Endothelial cell of umbilical vein (primary cell): ENCODE measurements at regions not wholly inside any gene's neighbourhood (a gene's known extent, or its start where the extent isn't known, plus 50 kb on each side); places are given as distances from the start of the nearest gene placed in this dataset.

Experiments
- BruUV-seq: library from RNA; stranded (reverse); fragments of 400-500 nt; replicated peaks from 2 replicates; lab custom pipeline; 2021; lab: Mats Ljungman, UMichigan
- CTCF ChIA-PET: fragments of 300-600, 350-600 bp; sonication (Branson Sonifier 250); formaldehyde crosslinking; loops from one replicate; lab custom pipeline; 2021; ENCODE audit warnings: antibody characterized with exemption, inconsistent platforms; lab: Charles Lee
- POLR2A ChIA-PET: fragments of 300-600, 350-600 bp; sonication (Branson Sonifier 250); formaldehyde crosslinking; loops from one replicate; lab custom pipeline; 2021; ENCODE audit warnings: antibody characterized with exemption, inconsistent platforms; lab: Charles Lee
- DNase-seq: peaks from one replicate; pipeline ENCODE4 v3.0.0-alpha.2; 2011; ENCODE audit warnings: low read depth, low spot score
- FAIRE-seq: peaks from 2 replicates; lab custom pipeline; 2011; peaks lifted over from hg19 to GRCh38; lab: Jason Lieb, UNC
- H2AFZ ChIP-seq: 2 replicates; pipeline ENCODE4 v1.6.0; 2012; ENCODE audit warnings: low read depth, low read length, control low read depth, inconsistent platforms
- H3K27ac ChIP-seq: 2 replicates; pipeline ENCODE4 v1.5.1; 2011; ENCODE audit warnings: low read depth, mild to moderate bottlenecking, control low read depth, low read length, moderate library complexity; ENCODE audit not compliant: insufficient read depth
- H3K27me3 ChIP-seq, 2 experiments: 2 replicates each; pipeline versions ENCODE4 v1.6.0 to v1.6.1; 2011; ENCODE audit warnings: low read length in 2 of 2, mixed read lengths in 1 of 2; ENCODE audit not compliant: control insufficient read depth in 2 of 2, insufficient read depth in 2 of 2
- H3K36me3 ChIP-seq, 2 experiments: 2 replicates in 1 of 2; 3 replicates in 1 of 2; pipeline ENCODE4 v1.5.1; 2011; ENCODE audit warnings: low read length in 2 of 2, mild to moderate bottlenecking in 1 of 2, moderate library complexity in 1 of 2; ENCODE audit not compliant: control insufficient read depth in 2 of 2, insufficient read depth in 2 of 2; ENCODE audit errors: extremely low read depth in 1 of 2
- H3K4me1 ChIP-seq: 3 replicates; pipeline ENCODE4 v1.5.1; 2011; ENCODE audit warnings: mild to moderate bottlenecking, low read length; ENCODE audit not compliant: control insufficient read depth, insufficient read depth; ENCODE audit errors: extremely low read depth
- H3K4me2 ChIP-seq: 2 replicates; pipeline ENCODE4 v1.6.1; 2011; ENCODE audit warnings: low read length, control low read depth, mixed read lengths; ENCODE audit not compliant: insufficient read depth
- H3K4me3 ChIP-seq, 3 experiments: fragments of 200-600 bp in 1 of 3; sonication (generic), shearing (Covaris generic) in 1 of 3; replicated peaks in 1 of 3; 2 replicates each; pipeline ENCODE4 v1.5.1; 2011 to 2016; ENCODE audit warnings: control low read depth in 3 of 3, low read length in 3 of 3, mild to moderate bottlenecking in 2 of 3, inconsistent platforms in 1 of 3, low read depth in 1 of 3, moderate library complexity in 1 of 3; ENCODE audit not compliant: insufficient read depth in 1 of 3
- H3K79me2 ChIP-seq: 2 replicates; pipeline ENCODE4 v1.6.0; 2012; ENCODE audit warnings: low read length, inconsistent platforms; ENCODE audit not compliant: control insufficient read depth, insufficient read depth
- H3K9ac ChIP-seq: replicated peaks from 2 replicates; pipeline ENCODE3; 2011; ENCODE audit warnings: low read length, control low read depth; ENCODE audit not compliant: insufficient read depth; ENCODE audit errors: extremely low read depth
- H3K9me1 ChIP-seq: replicated peaks from 3 replicates; pipeline ENCODE4 v1.6.0; 2011; ENCODE audit warnings: mild to moderate bottlenecking, low read length; ENCODE audit not compliant: control insufficient read depth, insufficient read depth; ENCODE audit errors: extremely low read depth
- H3K9me3 ChIP-seq: replicated peaks from 2 replicates; pipeline ENCODE4 v1.5.1; 2012; ENCODE audit warnings: low read length, inconsistent platforms; ENCODE audit not compliant: control insufficient read depth, insufficient read depth
- H4K20me1 ChIP-seq: replicated peaks from 2 replicates; pipeline ENCODE3; 2011; ENCODE audit warnings: mild to moderate bottlenecking, low read length; ENCODE audit not compliant: control insufficient read depth, insufficient read depth; ENCODE audit errors: extremely low read depth
- EZH2 ChIP-seq: IDR thresholded peaks from 2 replicates; pipeline ENCODE4 v1.6.1; 2012; ENCODE audit warnings: borderline replicate concordance, low read depth, mild to moderate bottlenecking, moderate library complexity, low read length, inconsistent platforms; ENCODE audit not compliant: severe bottlenecking
- FOS ChIP-seq: IDR thresholded peaks from 2 replicates; pipeline ENCODE4 v1.6.1; 2011; ENCODE audit warnings: mild to moderate bottlenecking, low read length, moderate library complexity, borderline replicate concordance; ENCODE audit not compliant: insufficient read depth
- GATA2 ChIP-seq: IDR thresholded peaks from 2 replicates; pipeline ENCODE4 v1.7.0; 2011; ENCODE audit warnings: low read depth, mild to moderate bottlenecking, moderate library complexity, mixed read lengths, low read length; ENCODE audit not compliant: insufficient read length, insufficient read depth
- JUN ChIP-seq: IDR thresholded peaks from 2 replicates; pipeline ENCODE4 v1.6.1; 2011; ENCODE audit warnings: borderline replicate concordance, low read depth; ENCODE audit not compliant: insufficient read length, insufficient read depth
- MAX ChIP-seq: IDR thresholded peaks from 2 replicates; pipeline ENCODE4 v1.6.1; 2011; ENCODE audit not compliant: insufficient read depth, insufficient read length
- MYC ChIP-seq: IDR thresholded peaks from one replicate; pipeline ENCODE4 v1.6.1; 2011; ENCODE audit warnings: mild to moderate bottlenecking, low read depth, low read length
- POLR2A ChIP-seq: IDR thresholded peaks from 2 replicates; pipeline ENCODE4 v1.6.1; 2012; ENCODE audit warnings: low read depth, mild to moderate bottlenecking, control low read depth, low read length
- POLR2AphosphoS5 ChIP-seq: IDR thresholded peaks from 2 replicates; pipeline ENCODE4 v1.6.1; 2012; ENCODE audit warnings: low read depth, mild to moderate bottlenecking, control low read depth, low read length, moderate library complexity; ENCODE audit not compliant: insufficient read depth
- dilution Hi-C: fragments of 300-500 bp; cut with MboI; formaldehyde crosslinking; loops from one replicate; pipeline ENCODE4 v1.15.0; 2019; ENCODE audit warnings: low sequenced_read_pairs; ENCODE audit not compliant: extremely low pct_ligation_motif_present
- intact Hi-C: fragments of 100-400 bp; cut with micrococcal nuclease; formaldehyde crosslinking; loops from one replicate; pipeline ENCODE4 v1.10.0; 2022
- TF ChIP-seq, protein P1 (sequence below), 2 donors: IDR thresholded peaks; 1 replicate in 1 of 2; 2 replicates in 1 of 2; pipeline ENCODE4 v1.5.1; 2011; ENCODE audit warnings: low read length in 2 of 2, mild to moderate bottlenecking in 2 of 2, moderate library complexity in 2 of 2, control low read depth in 1 of 2, inconsistent platforms in 1 of 2, low read depth in 1 of 2; ENCODE audit not compliant: insufficient read depth in 1 of 2; ENCODE audit errors: extremely low read depth in 1 of 2

GRCh38 chr12:124461851-124462623 is 105.4 kb downstream of the NCOR2 start:
- H3K36me3 ChIP-seq, result peaks cover 10 to 28% of the 10 kb centered on the region in 2 experiments
- peaks cover 2% of the 10 kb centered on the region for H3K9me3 ChIP-seq
- H4K20me1 ChIP-seq, result no peaks in the 10 kb centered on the region

DNA sequence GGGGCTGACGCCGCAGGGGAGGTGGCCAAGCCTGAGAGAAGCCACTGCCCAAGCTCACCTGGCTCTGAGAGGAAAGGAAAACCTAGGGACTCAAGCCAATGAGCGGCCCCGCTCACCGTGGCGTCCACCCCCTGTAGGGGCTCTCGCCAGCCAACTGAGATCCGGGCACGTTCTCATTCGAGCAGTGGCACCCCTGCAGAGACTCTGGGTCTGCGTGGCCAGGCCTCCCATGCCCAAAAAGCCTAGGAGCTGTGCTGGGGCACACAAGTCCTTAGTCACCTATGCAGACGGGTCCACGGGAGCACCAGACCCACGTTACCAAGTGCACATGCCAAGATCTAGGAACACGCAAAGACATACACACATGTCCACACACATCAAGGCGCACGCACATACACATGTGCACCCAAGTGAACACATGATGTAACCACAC is 106.2 kb downstream of the NCOR2 start:
- H3K79me2 ChIP-seq, result no peaks in the 10 kb centered on the region
- H3K27me3 ChIP-seq, result no peaks in the 10 kb centered on the region
- no peak overlapping the region for H2AFZ ChIP-seq
- no peak overlapping the region for H3K9ac ChIP-seq
- H4K20me1 ChIP-seq, result no peaks in the 10 kb centered on the region
- no TSS peak for BruUV-seq
- CTCF ChIA-PET, result no interaction called here
- no peak overlapping the region for H3K4me2 ChIP-seq
- H3K4me1 ChIP-seq, result peaks cover 10% of the 10 kb centered on the region
- no peaks in the 10 kb centered on the region for H3K9me1 ChIP-seq
- DNase-seq (no peak), FAIRE-seq (no peak)
- no peak overlapping the region for H3K4me3 ChIP-seq
- H3K27ac ChIP-seq, result no peak overlapping the region
- dilution Hi-C loops (no loop called here), intact Hi-C loops (no loop called here)
- peaks cover 2% of the 10 kb centered on the region for H3K9me3 ChIP-seq
- POLR2A ChIA-PET, result no interaction called here
- TF ChIP-seq MYC, result no peak
- TF ChIP-seq FOS, result no peak
- TF ChIP-seq, protein P1, sequence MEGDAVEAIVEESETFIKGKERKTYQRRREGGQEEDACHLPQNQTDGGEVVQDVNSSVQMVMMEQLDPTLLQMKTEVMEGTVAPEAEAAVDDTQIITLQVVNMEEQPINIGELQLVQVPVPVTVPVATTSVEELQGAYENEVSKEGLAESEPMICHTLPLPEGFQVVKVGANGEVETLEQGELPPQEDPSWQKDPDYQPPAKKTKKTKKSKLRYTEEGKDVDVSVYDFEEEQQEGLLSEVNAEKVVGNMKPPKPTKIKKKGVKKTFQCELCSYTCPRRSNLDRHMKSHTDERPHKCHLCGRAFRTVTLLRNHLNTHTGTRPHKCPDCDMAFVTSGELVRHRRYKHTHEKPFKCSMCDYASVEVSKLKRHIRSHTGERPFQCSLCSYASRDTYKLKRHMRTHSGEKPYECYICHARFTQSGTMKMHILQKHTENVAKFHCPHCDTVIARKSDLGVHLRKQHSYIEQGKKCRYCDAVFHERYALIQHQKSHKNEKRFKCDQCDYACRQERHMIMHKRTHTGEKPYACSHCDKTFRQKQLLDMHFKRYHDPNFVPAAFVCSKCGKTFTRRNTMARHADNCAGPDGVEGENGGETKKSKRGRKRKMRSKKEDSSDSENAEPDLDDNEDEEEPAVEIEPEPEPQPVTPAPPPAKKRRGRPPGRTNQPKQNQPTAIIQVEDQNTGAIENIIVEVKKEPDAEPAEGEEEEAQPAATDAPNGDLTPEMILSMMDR (IDR thresholded peaks at IDR 0.05; ENCODE audit: extremely low read depth in 1 of 2, insufficient read depth in 1 of 2, low read depth in 1 of 2, low read length in 2 of 2), result no peak
- TF ChIP-seq EZH2, result no peak
- TF ChIP-seq POLR2AphosphoS5, result no peak
- no peak for TF ChIP-seq MAX
- TF ChIP-seq GATA2, result no peak
- no peak for TF ChIP-seq POLR2A
- TF ChIP-seq JUN, result no peak
- peaks cover 10 to 28% of the 10 kb centered on the region in 2 experiments for H3K36me3 ChIP-seq

More at GRCh38 chr12:124461851-124462623, 105.4 kb downstream of the NCOR2 start:
- FAIRE-seq (no peak), DNase-seq (no peak)
- dilution Hi-C loops, result no loop called here
- Histone ChIP-seq H3K27ac (no peak overlapping the region), H2AFZ (no peak overlapping the region), H3K4me2 (no peak overlapping the region), H3K9ac (no peak overlapping the region), H3K9me1 (no peaks in the 10 kb centered on the region), H3K4me1 (peaks cover 17% of the 10 kb centered on the region), H3K27me3 (no peaks in the 10 kb centered on the region), H3K79me2 (no peaks in the 10 kb centered on the region), H3K4me3 (no peak overlapping the region)
- ChIA-PET POLR2A (no interaction called here), CTCF (no interaction called here)
- intact Hi-C loops, result no loop called here
- BruUV-seq, result no TSS peak
- no peak for TF ChIP-seq POLR2A
